ENCODE measurements at regions not wholly inside any gene's neighbourhood (a gene's known extent, or its start where the extent isn't known, plus 50 kb on each side); places are given as distances from the start of the nearest gene placed in this dataset.

DNA sequence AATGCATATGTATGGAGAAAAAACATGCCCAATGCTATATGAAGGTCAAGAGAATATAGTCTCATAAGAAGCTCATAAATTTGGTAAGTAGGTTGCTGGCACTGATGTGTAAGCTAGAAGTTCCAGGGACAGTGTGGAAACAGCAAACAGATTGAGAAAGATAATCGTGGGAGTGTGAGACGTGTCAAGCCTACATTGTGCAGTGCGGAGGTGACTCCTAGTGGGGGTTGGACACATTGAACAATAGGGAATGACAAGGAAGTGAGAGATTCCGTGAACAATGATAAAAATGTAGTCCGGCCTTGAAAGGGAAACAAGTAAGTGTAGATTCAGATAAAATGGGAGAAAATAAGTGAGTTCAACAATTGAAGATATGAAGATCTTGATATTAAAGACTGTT lies 788.4 kb upstream of the PRMT6 start:
- H3K4me1 ChIP-seq = no peaks in the 10 kb centered on the region
- no peak for DNase-seq (ENCODE audit: low spot score in 2 of 2)
- in situ Hi-C loops (cut with MboI; ENCODE audit: low sequenced_read_pairs) = no loop called here
- H3K9me3 ChIP-seq = no peaks in the 10 kb centered on the region
- H3K27me3 ChIP-seq (ENCODE audit: low read depth) = no peaks in the 10 kb centered on the region
- H3K4me3 ChIP-seq = no peak overlapping the region
- H3K36me3 ChIP-seq (replicated peaks) = no peaks in the 10 kb centered on the region

DNA sequence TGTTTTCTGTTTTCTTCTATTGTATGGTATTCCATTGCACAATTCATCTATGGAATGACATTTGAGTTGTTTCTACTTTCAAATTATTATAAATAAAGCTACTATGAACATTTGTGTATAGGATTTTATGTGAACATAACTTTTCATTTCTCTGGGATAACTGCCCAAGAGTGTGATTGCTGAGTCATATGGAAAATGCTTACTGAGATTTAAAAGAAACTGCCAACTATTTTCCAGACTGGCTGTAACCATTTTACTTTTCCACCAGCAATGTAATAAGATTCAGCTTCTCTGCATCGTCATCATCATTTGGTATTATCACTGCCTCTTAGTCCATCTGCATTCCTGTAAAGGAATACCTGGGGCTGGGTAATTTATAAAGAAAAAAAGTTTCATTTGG lies 779.6 kb upstream of the PRMT6 start:
- Histone ChIP-seq H3K27me3 (ENCODE audit: low read depth) (no peaks in the 10 kb centered on the region), H3K4me3 (no peak overlapping the region), H3K36me3 (replicated peaks) (no peaks in the 10 kb centered on the region), H3K9me3 (no peaks in the 10 kb centered on the region), H3K4me1 (no peaks in the 10 kb centered on the region)
- in situ Hi-C loops (cut with MboI; ENCODE audit: low sequenced_read_pairs) = no loop called here
- DNase-seq (ENCODE audit: low spot score in 2 of 2) = no peak

DNA sequence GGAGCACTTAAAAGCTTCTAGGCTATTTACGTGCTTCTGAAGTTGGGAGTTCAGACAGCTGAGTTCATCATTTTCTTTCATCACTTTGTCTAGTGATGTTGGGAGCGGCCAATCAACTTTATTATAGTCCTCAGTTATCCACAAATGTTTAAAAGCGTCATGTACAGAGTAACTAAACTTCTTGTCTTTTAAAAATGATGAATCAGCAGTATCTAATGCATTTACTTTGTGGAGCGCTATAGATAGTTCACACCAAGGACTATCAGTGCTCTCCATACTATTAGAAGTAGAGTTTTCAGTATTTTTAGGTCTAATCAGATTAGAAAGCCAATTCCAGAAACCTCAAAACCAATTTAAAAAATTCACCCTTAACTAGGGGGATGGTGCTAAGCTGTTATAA lies 778.7 kb upstream of the PRMT6 start:
- no peak for DNase-seq (ENCODE audit: low spot score in 2 of 2)
- Histone ChIP-seq H3K4me3 (no peak overlapping the region), H3K4me1 (no peaks in the 10 kb centered on the region), H3K36me3 (replicated peaks) (no peaks in the 10 kb centered on the region), H3K9me3 (no peaks in the 10 kb centered on the region), H3K27me3 (ENCODE audit: low read depth) (no peaks in the 10 kb centered on the region)
- in situ Hi-C loops (cut with MboI; ENCODE audit: low sequenced_read_pairs) = no loop called here

DNA sequence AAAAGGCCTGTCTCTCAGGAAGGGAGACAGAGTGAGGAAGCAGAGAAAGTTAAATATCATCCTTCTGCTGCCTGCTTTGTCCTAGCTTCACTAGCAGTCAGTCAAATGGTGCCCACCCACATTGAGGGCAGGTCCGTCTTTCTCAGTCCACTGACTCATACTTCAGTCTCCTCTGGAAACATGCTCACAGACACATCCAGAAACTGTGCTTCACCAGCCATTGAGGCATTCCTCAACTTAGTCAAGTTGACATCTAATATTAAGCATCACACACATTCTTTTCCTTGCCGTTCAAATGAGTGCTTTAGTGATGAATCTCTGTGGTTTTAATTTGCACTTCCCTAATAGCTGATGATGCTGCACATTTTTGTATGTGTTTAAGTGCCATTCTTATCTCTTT lies 777.8 kb upstream of the PRMT6 start:
- no peak for DNase-seq (ENCODE audit: low spot score in 2 of 2)
- Histone ChIP-seq H3K27me3 (ENCODE audit: low read depth) (no peaks in the 10 kb centered on the region), H3K9me3 (no peaks in the 10 kb centered on the region), H3K4me3 (no peak overlapping the region), H3K4me1 (no peaks in the 10 kb centered on the region), H3K36me3 (replicated peaks) (no peaks in the 10 kb centered on the region)
- in situ Hi-C loops (cut with MboI; ENCODE audit: low sequenced_read_pairs) = no loop called here

DNA sequence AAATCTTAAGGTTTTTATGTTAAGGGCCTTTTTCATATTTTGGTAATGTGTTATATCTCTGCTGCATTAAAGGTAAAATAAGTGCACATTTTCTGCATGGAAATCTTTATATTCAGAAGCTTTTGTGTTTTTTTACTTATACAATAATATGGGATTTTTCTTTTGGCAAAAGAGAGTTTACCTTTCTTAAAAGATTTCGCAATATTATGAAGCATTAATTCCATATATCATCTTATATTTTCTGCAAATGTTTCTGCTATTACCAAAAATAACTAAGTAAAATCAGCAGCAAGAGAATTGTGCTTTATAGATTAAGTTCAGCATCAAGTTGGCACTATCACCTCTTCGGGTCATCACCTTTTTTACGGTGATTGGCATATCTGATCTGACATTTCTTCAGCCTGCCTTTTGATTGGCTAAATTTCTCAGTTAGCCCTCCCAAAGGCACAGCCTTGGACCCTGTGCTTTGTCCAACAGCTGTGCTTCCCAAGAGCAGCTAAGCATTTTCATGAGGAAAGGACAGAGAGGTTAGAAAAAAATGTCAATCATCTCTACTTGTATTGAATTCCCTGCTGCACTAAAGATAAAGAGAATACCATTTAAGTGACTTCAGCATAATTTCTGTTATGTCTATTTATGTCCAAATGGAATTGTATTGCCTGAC lies 767.1 kb upstream of the PRMT6 start:
- Histone ChIP-seq H3K27me3 (ENCODE audit: low read depth) (no peaks in the 10 kb centered on the region), H3K36me3 (replicated peaks) (no peaks in the 10 kb centered on the region), H3K9me3 (no peaks in the 10 kb centered on the region), H3K4me1 (no peaks in the 10 kb centered on the region), H3K4me3 (no peak overlapping the region)
- DNase-seq (ENCODE audit: low spot score in 2 of 2) = no peak
- in situ Hi-C loops (cut with MboI; ENCODE audit: low sequenced_read_pairs) = no loop called here

DNA sequence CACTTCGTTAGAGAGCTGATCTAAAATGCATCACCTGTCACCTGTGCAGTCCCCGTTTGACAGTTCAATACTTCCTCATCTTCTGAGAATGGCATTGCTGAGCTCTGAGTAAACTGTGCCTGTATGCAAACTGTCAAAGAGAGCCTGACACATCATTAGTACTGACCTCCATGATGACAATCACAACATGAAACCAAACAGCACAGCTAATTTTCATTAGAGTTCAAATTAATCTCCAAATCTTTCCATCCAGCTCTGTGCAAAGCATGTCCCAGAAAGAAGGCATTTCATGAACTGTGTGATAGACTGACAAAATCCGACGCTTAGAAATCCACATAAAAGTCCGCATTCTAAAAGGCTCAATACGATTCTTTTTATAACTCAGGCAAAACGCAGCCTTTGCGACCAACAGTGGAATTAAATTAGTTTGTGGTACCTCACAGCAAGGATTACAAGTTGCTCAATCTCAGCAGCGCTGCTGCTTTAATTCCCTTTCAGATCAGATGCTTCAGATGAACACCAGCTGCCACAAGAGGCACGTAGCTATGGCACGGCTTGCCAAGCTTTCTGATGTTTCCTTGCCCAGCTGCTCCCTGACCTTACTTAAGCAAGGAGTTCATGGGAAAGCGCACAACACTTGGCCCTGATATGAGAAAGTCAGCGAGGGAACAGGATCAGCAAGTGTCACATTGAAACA lies 765.5 kb upstream of the PRMT6 start:
- no peaks in the 10 kb centered on the region for H3K4me1 ChIP-seq
- H3K9me3 ChIP-seq = no peaks in the 10 kb centered on the region
- H3K27me3 ChIP-seq (ENCODE audit: low read depth) = no peaks in the 10 kb centered on the region
- in situ Hi-C loops (cut with MboI; ENCODE audit: low sequenced_read_pairs) = no loop called here
- H3K4me3 ChIP-seq = no peak overlapping the region
- DNase-seq (ENCODE audit: low spot score in 2 of 2) = no peak
- no peaks in the 10 kb centered on the region for H3K36me3 ChIP-seq (replicated peaks)

DNA sequence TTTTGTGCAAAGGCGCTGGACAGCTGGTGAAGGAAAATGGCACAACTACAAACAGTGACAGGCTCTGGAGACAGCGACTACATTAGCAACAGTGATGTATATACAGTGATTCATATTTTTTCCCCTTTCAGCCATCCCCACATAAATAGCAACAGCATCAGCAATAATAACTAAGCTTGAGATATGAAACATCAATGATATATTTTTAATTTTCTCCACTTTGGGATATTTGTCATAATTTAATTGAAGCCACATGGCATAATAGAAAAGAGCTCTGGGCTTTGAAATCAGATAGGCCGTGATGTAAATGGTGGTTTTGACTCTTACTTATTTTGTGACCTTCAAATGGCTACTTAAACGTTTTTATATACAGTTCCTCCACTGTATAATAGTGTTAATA lies 764.3 kb upstream of the PRMT6 start:
- DNase-seq (ENCODE audit: low spot score in 2 of 2) = no peak
- Histone ChIP-seq H3K4me1 (no peaks in the 10 kb centered on the region), H3K27me3 (ENCODE audit: low read depth) (no peaks in the 10 kb centered on the region), H3K36me3 (replicated peaks) (no peaks in the 10 kb centered on the region), H3K4me3 (no peak overlapping the region), H3K9me3 (no peaks in the 10 kb centered on the region)
- in situ Hi-C loops (cut with MboI; ENCODE audit: low sequenced_read_pairs) = no loop called here

DNA sequence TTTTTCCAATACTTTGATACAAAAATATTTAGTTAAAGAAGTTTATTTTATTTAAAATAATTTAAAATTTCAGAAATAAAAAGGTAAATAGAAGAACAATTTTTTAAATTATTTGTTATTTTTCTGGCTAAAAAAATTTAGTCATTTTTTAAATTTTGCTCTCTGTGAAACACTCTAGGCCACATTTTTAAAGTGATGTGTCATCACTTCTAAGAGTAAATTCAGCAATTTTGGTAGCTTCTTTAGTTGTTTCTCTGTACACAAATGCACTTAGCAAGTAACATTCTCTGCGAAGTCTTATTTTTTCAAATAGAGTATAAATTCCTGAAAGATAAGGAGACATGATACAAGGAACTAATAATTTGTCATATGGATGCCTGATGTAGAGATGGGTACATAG lies 760.0 kb upstream of the PRMT6 start:
- no peak overlapping the region for H3K4me3 ChIP-seq
- no peaks in the 10 kb centered on the region for H3K9me3 ChIP-seq
- no peaks in the 10 kb centered on the region for H3K27me3 ChIP-seq (ENCODE audit: low read depth)
- DNase-seq (ENCODE audit: low spot score in 2 of 2) = no peak
- in situ Hi-C loops (cut with MboI; ENCODE audit: low sequenced_read_pairs) = no loop called here
- no peaks in the 10 kb centered on the region for H3K36me3 ChIP-seq (replicated peaks)
- H3K4me1 ChIP-seq = no peaks in the 10 kb centered on the region

DNA sequence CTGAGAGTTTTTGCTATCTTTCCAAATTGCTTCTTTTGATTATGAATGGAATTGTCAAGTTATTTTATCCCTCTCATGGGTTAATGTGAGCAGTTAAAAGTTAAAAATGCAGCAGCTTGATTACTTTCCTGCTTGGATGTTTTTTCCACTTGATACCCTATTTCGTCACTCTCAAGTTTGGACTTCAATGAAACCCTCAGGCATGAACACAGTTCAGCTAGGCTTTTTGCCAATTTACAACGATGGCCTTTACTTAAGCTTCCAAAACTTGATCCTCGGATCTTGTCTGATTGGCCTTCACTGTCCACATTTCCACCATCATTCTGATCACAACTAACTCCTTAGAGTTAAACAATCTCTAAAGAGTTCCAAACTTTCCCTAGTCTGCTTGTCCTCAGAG lies 752.4 kb upstream of the PRMT6 start:
- in situ Hi-C loops (cut with MboI; ENCODE audit: low sequenced_read_pairs) = no loop called here
- Histone ChIP-seq H3K9me3 (no peaks in the 10 kb centered on the region), H3K27me3 (ENCODE audit: low read depth) (no peaks in the 10 kb centered on the region), H3K36me3 (replicated peaks) (no peaks in the 10 kb centered on the region), H3K4me1 (no peaks in the 10 kb centered on the region), H3K4me3 (no peak overlapping the region)
- DNase-seq (ENCODE audit: low spot score in 2 of 2) = no peak

DNA sequence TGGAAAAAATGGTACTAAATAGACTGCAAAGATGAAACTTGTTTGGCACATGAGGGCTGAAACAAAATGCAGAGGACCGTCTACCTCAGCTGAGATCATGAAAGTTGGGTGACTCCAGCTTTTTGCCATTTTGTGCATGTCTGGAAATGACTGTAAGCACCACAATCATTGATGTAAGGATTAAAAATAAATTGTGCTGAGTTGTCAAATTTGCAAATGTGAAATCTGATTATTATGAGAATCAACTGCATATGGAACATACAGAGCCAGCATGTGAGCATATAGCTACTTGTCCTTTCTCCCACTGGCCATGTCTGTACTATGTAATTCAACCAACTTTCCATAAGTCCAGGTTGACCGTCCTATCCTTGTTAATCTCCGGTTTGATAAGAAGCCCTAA lies 736.9 kb upstream of the PRMT6 start:
- Histone ChIP-seq H3K27me3 (ENCODE audit: low read depth) (no peaks in the 10 kb centered on the region), H3K36me3 (replicated peaks) (no peaks in the 10 kb centered on the region), H3K4me1 (no peaks in the 10 kb centered on the region), H3K4me3 (no peak overlapping the region), H3K9me3 (peaks cover 3% of the 10 kb centered on the region)
- DNase-seq (ENCODE audit: low spot score in 2 of 2) = no peak
- in situ Hi-C loops (cut with MboI; ENCODE audit: low sequenced_read_pairs) = no loop called here

DNA sequence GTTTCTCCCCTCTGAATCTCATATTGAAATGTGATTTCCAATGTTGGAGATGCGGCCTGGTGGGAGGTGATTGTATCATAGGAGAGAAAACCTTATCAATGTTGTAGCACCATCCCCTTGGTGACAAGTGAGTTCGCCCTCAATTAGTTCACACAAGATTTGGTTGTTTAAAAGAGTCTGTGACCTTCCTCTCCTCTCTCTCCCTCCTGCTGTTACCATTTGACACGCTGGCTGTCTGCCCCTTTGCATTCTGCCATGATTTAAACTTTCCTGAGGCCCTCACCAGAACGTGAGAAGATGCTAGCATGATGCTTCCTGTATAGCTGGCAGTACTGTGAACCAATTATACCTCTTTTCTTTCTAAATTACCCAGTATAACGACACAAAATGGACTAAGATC lies 730.9 kb upstream of the PRMT6 start:
- in situ Hi-C loops (cut with MboI; ENCODE audit: low sequenced_read_pairs) = no loop called here
- H3K4me3 ChIP-seq = no peak overlapping the region
- no peaks in the 10 kb centered on the region for H3K27me3 ChIP-seq (ENCODE audit: low read depth)
- H3K9me3 ChIP-seq = no peaks in the 10 kb centered on the region
- no peaks in the 10 kb centered on the region for H3K4me1 ChIP-seq
- no peak for DNase-seq (ENCODE audit: low spot score in 2 of 2)
- no peaks in the 10 kb centered on the region for H3K36me3 ChIP-seq (replicated peaks)

DNA sequence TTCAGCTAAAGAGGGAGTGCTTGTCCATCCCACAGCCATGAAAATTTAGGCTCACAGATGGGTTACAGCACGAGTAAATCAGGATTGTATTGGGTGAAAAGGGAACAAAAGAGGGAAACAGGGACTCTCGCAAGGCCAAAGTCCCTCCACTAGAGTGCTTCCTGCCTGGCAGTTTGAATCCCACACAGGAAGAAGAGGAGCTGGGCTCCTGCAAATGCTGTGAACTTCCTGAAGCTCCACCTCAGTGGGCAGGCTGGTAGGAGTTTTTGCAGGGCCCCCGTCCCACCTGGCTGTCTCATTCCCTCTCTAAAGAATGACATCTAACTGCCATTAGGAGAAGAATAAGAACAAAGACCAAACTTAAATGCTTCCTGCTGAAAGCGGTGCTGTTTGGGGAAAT lies 712.0 kb upstream of the PRMT6 start:
- in situ Hi-C loops (cut with MboI; ENCODE audit: low sequenced_read_pairs) = no loop called here
- no peak overlapping the region for H3K4me3 ChIP-seq

DNA sequence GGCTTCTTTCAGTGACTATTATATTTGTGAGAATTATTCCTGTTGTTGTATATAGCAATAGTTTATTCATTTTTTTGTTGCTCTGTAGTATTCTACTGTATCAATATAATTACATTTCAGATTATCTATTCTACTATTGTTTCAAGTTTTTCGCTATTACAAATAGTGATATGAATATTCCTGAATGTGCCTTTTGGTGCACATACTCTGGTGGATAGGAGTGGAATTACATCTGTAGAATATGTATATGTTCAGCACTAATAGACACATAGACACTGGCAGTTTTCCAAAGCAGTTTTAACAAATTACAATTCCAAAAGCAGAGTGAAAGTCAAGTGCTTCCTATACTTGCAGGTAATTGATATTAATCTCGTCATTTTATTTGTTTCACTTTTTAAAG lies 696.2 kb upstream of the PRMT6 start:
- Histone ChIP-seq H3K9me3 (no peaks in the 10 kb centered on the region), H3K27me3 (ENCODE audit: low read depth) (no peaks in the 10 kb centered on the region), H3K4me3 (no peak overlapping the region), H3K36me3 (replicated peaks) (no peaks in the 10 kb centered on the region), H3K4me1 (no peaks in the 10 kb centered on the region)
- DNase-seq (ENCODE audit: low spot score in 2 of 2) = no peak
- in situ Hi-C loops (cut with MboI; ENCODE audit: low sequenced_read_pairs) = no loop called here

More for the DNA sequence above, 712.0 kb upstream of the PRMT6 start:
- Histone ChIP-seq H3K9me3 (no peaks in the 10 kb centered on the region), H3K27me3 (ENCODE audit: low read depth) (no peaks in the 10 kb centered on the region), H3K36me3 (replicated peaks) (no peaks in the 10 kb centered on the region), H3K4me1 (no peaks in the 10 kb centered on the region)
- no peak for DNase-seq (ENCODE audit: low spot score in 2 of 2)

DNA sequence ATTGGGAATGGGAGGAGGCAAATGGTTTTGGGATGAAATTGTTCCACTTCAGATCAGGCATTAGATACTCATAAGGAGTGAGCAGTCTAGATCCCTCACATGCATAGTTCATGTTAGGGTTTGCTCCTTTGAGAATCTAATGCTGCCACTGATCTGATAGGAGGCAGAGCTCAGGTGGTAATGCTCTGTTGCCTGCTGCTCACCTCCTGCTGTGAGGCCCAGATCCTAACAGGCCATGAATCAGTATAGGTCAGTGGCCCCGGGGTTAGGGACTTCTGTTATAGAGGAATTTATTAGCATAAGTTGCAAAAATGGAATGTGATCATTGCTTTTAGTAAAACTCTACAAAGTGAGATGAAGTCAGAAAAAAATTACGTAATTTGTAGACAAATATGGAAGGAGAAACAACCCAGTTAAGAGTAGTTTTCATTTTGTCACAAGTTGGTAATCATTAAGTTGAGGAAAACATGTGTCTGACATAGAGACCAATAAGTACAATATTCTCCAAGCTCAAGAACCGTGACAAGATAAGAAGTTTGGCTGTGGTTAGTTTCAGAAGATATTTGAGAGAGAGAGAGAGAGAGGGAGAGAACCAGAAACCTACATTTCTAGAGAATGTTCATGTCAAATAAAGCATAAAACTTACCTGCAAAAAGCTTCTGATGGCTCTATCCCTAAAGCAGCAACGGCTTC lies 689.7 kb upstream of the PRMT6 start:
- Histone ChIP-seq H3K27me3 (ENCODE audit: low read depth) (no peaks in the 10 kb centered on the region), H3K4me1 (no peaks in the 10 kb centered on the region), H3K9me3 (no peaks in the 10 kb centered on the region; the same call in 1 of the 2 replicates), H3K36me3 (replicated peaks) (no peaks in the 10 kb centered on the region), H3K4me3 (no peak overlapping the region)
- in situ Hi-C loops (cut with MboI; ENCODE audit: low sequenced_read_pairs) = no loop called here
- DNase-seq (ENCODE audit: low spot score in 2 of 2) = no peak

All from HAP-1 (cell line).